ENCODE measurements at regions not wholly inside any gene's neighbourhood (a gene's known extent, or its start where the extent isn't known, plus 50 kb on each side); places are given as distances from the start of the nearest gene placed in this dataset.
A peak's percentile ranks its signal among the peaks of the same experiment; 100 is the strongest.

DNA sequence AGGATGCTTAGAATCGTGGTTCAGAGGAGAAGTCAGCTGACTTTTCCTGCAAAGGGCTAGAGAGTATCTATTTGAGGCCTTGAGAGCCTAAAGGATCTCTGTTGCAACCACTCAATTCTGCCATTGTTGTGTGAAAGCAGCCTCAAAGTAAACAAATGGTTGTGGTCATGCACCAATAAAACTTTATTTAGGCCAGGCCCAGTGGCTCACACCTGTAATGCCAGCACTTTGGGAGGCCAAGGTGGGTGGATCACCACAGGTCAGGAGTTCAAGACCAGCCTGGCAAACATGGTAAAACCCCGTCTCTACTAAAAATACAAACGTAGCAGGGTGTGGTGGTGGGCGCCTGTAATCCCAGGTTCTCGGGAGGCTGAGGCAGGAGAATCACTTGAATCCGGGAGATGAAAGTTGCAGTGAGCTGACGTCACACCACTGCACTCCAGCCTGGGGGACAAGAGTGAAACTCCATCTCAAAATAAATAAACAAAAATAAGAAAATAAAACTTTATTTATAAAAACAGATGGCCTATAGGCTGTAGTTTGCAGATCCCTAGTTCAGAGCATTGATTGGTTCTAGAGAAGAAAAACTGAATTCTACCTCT lies 135.9 kb upstream of the KLF4 start:
- no peak for TF ChIP-seq EZH2 (IDR thresholded peaks at IDR 0.05; ENCODE audit: low read length, unreplicated experiment)
- no peak for TF ChIP-seq EZH2phosphoT487 (IDR thresholded peaks at IDR 0.05; ENCODE audit: borderline replicate concordance, low read length)
- no peak for TF ChIP-seq CTCF (conservative IDR thresholded peaks at IDR 0.05; ENCODE audit: low read depth, low read length)
- CTCF ChIA-PET = no interaction called here

DNA sequence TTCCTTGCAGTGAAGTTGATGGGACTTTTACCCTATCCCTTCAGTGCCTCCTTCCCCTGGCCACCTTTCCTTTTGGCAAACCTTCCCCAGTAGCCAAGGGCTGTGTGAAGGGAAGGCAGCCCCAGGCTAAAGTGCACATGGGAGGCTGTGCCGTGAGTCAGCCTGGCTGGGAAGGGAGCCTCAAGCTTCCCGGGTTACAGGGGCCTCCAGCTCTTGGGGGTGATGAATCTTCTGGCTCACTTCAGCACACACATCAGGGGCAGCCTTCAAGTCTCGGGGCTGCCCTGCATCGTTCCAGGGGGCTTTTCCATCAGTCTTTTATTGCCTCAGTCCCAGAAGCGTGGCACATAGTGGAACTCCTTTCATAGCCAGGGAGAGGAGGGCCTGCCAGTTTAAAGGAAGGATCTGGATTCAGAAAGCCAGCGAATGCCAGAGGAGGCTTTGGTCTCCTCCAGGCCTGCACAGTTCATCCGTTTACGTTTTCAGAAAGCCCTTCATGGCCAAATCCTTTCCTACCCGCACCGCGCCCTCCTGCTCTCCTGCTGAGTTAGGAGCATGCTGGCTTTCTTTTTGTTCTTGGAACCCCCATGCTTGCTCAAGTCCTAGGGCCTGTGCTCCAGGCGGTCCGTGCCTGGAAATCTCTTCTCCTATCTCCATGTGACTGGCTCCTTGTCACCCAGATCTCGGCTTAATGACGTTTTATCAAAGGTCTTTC lies 134.8 kb upstream of the KLF4 start:
- ChIA-PET CTCF (no interaction called here), POLR2A (ENCODE audit: unreplicated experiment) (no interaction called here)
- H3K4me3 ChIP-seq (ENCODE audit: low read length) = no peak overlapping the region
- no peaks in the 10 kb centered on the region for H3K9me2 ChIP-seq (replicated peaks; ENCODE audit: low read length)
- intact Hi-C loops (cut with micrococcal nuclease) = no loop called here
- H3K27ac ChIP-seq (ENCODE audit: low read length) = no peak overlapping the region
- no peak overlapping the region for H3K4me2 ChIP-seq (ENCODE audit: low read length)
- ATAC-seq (peak; percentile 40), DNase-seq (peak; percentile 38)
- H3F3A ChIP-seq (ENCODE audit: low read length, unreplicated experiment) = no peaks in the 10 kb centered on the region
- no peaks in the 10 kb centered on the region for H3K4me1 ChIP-seq (ENCODE audit: insufficient read depth, low read length)
- no peaks in the 10 kb centered on the region for H4K20me1 ChIP-seq (ENCODE audit: low read length)
- TF ChIP-seq CTCF (conservative IDR thresholded peaks at IDR 0.05; ENCODE audit: low read depth, low read length) (no peak), EZH2phosphoT487 (IDR thresholded peaks at IDR 0.05; ENCODE audit: borderline replicate concordance, low read length) (no peak), EZH2 (IDR thresholded peaks at IDR 0.05; ENCODE audit: low read length, unreplicated experiment) (no peak)
- no peak overlapping the region for H3K9ac ChIP-seq (ENCODE audit: low read length)
- H3K9me3 ChIP-seq (ENCODE audit: low read length) = no peaks in the 10 kb centered on the region
- H3K79me2 ChIP-seq (ENCODE audit: low read length) = no peaks in the 10 kb centered on the region
- no peaks in the 10 kb centered on the region for H3K36me3 ChIP-seq (ENCODE audit: low read depth, low read length)
- H2AFZ ChIP-seq (ENCODE audit: low read length) = no peak overlapping the region
- no peaks in the 10 kb centered on the region for H3K27me3 ChIP-seq (ENCODE audit: low read length)
- no TSS peak for BruUV-seq (replicated peaks)

More for the DNA sequence above, 135.9 kb upstream of the KLF4 start:
- no peaks in the 10 kb centered on the region for H3K79me2 ChIP-seq (ENCODE audit: low read length)
- POLR2A ChIA-PET (ENCODE audit: unreplicated experiment) = no interaction called here
- H3K4me3 ChIP-seq (ENCODE audit: low read length) = no peak overlapping the region
- no peaks in the 10 kb centered on the region for H3K9me3 ChIP-seq (ENCODE audit: low read length)
- no peaks in the 10 kb centered on the region for H3K27me3 ChIP-seq (ENCODE audit: low read length)
- intact Hi-C loops (cut with micrococcal nuclease) = no loop called here
- no peaks in the 10 kb centered on the region for H3K4me1 ChIP-seq (ENCODE audit: insufficient read depth, low read length)
- ATAC-seq = no peak
- H2AFZ ChIP-seq (ENCODE audit: low read length) = no peak overlapping the region
- no peak overlapping the region for H3K9ac ChIP-seq (ENCODE audit: low read length)
- H3F3A ChIP-seq (ENCODE audit: low read length, unreplicated experiment) = no peaks in the 10 kb centered on the region
- no TSS peak for BruUV-seq (replicated peaks)
- no peaks in the 10 kb centered on the region for H3K36me3 ChIP-seq (ENCODE audit: low read depth, low read length)
- no peaks in the 10 kb centered on the region for H3K9me2 ChIP-seq (replicated peaks; ENCODE audit: low read length)
- H3K27ac ChIP-seq (ENCODE audit: low read length) = no peak overlapping the region
- H4K20me1 ChIP-seq (ENCODE audit: low read length) = no peaks in the 10 kb centered on the region
- H3K4me2 ChIP-seq (ENCODE audit: low read length) = no peak overlapping the region
- DNase-seq = no peak

GRCh38 chr9:107621436-107621835 lies 131.9 kb upstream of the KLF4 start:
- BruUV-seq (replicated peaks) = no TSS peak
- POLR2A ChIA-PET (ENCODE audit: unreplicated experiment) = no interaction called here
- intact Hi-C loops (cut with micrococcal nuclease) = no loop called here

More at GRCh38 chr9:107621436-107621835, 131.9 kb upstream of the KLF4 start:
- Histone ChIP-seq H3K4me2 (ENCODE audit: low read length) (no peak overlapping the region), H3K4me3 (ENCODE audit: low read length) (no peak overlapping the region), H4K20me1 (ENCODE audit: low read length) (no peaks in the 10 kb centered on the region), H2AFZ (ENCODE audit: low read length) (no peak overlapping the region), H3K36me3 (ENCODE audit: low read depth, low read length) (no peaks in the 10 kb centered on the region), H3K9me2 (replicated peaks; ENCODE audit: low read length) (no peaks in the 10 kb centered on the region), H3K9me3 (ENCODE audit: low read length) (no peaks in the 10 kb centered on the region), H3K79me2 (ENCODE audit: low read length) (no peaks in the 10 kb centered on the region), H3K27ac (ENCODE audit: low read length) (no peak overlapping the region), H3K9ac (ENCODE audit: low read length) (no peak overlapping the region), H3K27me3 (ENCODE audit: low read length) (no peaks in the 10 kb centered on the region), H3K4me1 (ENCODE audit: insufficient read depth, low read length) (no peaks in the 10 kb centered on the region), H3F3A (ENCODE audit: low read length, unreplicated experiment) (no peaks in the 10 kb centered on the region)
- DNase-seq (no peak), ATAC-seq (no peak)
- CTCF ChIA-PET = no interaction called here
- TF ChIP-seq EZH2 (IDR thresholded peaks at IDR 0.05; ENCODE audit: low read length, unreplicated experiment) (no peak), EZH2phosphoT487 (IDR thresholded peaks at IDR 0.05; ENCODE audit: borderline replicate concordance, low read length) (no peak), CTCF (conservative IDR thresholded peaks at IDR 0.05; ENCODE audit: low read depth, low read length) (no peak)
